Astrocyte (in vitro differentiated cells and primary cell): ENCODE measurements at regions not wholly inside any gene's neighbourhood (a gene's known extent, or its start where the extent isn't known, plus 50 kb on each side); places are given as distances from the start of the nearest gene placed in this dataset.

ENCODE experiments used
- EZH2 ChIP-seq: IDR thresholded peaks from 2 replicates; pipeline ENCODE4 v1.6.1; 2012; ENCODE audit warnings: mild to moderate bottlenecking, low read length, inconsistent platforms; ENCODE audit not compliant: insufficient read depth
- TF ChIP-seq, protein P1 (sequence below): IDR thresholded peaks from 2 replicates; pipeline ENCODE4 v1.5.1; 2011; ENCODE audit warnings: low read depth, mild to moderate bottlenecking, inconsistent platforms, low read length, moderate library complexity; ENCODE audit not compliant: insufficient read depth

DNA sequence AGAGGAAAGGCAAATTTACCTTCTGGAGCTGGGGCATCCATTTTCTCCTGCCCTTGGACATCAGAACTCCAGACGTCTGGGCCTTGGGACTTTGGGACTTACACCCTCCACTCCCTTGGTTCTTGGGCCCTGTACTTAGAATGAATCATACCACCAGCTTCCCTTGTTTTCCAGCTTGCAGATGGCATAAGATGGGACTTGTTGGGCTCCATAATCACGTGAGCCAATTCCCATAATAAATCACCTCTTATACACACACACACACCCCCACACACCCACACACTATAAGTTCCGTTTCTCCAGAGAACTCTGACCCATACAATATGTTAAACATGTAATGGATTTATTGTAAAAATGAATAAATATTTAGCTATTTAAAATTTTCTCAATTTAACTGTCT lies 185.7 kb downstream of the GIPC2 start:
- TF ChIP-seq, protein P1, sequence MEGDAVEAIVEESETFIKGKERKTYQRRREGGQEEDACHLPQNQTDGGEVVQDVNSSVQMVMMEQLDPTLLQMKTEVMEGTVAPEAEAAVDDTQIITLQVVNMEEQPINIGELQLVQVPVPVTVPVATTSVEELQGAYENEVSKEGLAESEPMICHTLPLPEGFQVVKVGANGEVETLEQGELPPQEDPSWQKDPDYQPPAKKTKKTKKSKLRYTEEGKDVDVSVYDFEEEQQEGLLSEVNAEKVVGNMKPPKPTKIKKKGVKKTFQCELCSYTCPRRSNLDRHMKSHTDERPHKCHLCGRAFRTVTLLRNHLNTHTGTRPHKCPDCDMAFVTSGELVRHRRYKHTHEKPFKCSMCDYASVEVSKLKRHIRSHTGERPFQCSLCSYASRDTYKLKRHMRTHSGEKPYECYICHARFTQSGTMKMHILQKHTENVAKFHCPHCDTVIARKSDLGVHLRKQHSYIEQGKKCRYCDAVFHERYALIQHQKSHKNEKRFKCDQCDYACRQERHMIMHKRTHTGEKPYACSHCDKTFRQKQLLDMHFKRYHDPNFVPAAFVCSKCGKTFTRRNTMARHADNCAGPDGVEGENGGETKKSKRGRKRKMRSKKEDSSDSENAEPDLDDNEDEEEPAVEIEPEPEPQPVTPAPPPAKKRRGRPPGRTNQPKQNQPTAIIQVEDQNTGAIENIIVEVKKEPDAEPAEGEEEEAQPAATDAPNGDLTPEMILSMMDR = no peak
- TF ChIP-seq EZH2 = no peak
